HCT116 (cell line): ENCODE measurements at regions not wholly inside any gene's neighbourhood (a gene's known extent, or its start where the extent isn't known, plus 50 kb on each side); places are given as distances from the start of the nearest gene placed in this dataset.
"Not testable (repeated sequence)": the region's sequence is repeated elsewhere in the genome, so short reads cannot be mapped to it uniquely, and the experiment has no call there.

ENCODE experiments used
- ATAC-seq: fragments of 200-7000 bp; cut with Tn5 transposase; 2 replicates; pipeline ENCODE4 v1.9.1; 2020; ENCODE audit warnings: mild to moderate bottlenecking, moderate library complexity
- BruUV-seq: library from RNA; stranded (reverse); fragments of 400-500 nt; replicated peaks from 2 replicates; lab custom pipeline; 2021; lab: Mats Ljungman, UMichigan
- CTCF ChIA-PET: fragments of 300-600 bp; sonication (Branson Sonifier 250); formaldehyde crosslinking; loops from one replicate; lab custom pipeline; 2021; ENCODE audit warnings: antibody characterized with exemption; lab: Charles Lee
- POLR2A ChIA-PET: fragments of 300-600, 350-600 bp; sonication (Branson Sonifier 250); formaldehyde crosslinking; loops from one replicate; lab custom pipeline; 2021; ENCODE audit warnings: antibody characterized with exemption; lab: Charles Lee
- RAD21 ChIA-PET, 2 experiments: fragments of 300-600 bp; sonication (Branson Sonifier 250); formaldehyde crosslinking; loops; one replicate each; lab custom pipeline; 2023; ENCODE audit warnings: low total read pairs in 2 of 2; ENCODE audit not compliant: uncharacterized antibody in 2 of 2, unreplicated experiment in 2 of 2, low non-redundant PET in 1 of 2; lab: Charles Lee
- DNase-seq: peaks from one replicate; pipeline ENCODE4 v3.0.0-alpha.2; 2010; ENCODE audit warnings: low read depth, low spot score
- H2AFZ ChIP-seq: fragments of 200-600 bp; shearing (Covaris generic), sonication (generic); 2 replicates; pipeline ENCODE4 v1.6.1; 2017; ENCODE audit warnings: low read depth, mixed run types, mixed read lengths, antibody characterized with exemption, low read length; ENCODE audit not compliant: poor library complexity, severe bottlenecking
- H3K27ac ChIP-seq: 2 replicates; pipeline ENCODE4 v1.5.1; 2012; ENCODE audit warnings: low read depth, low read length
- H3K27me3 ChIP-seq: fragments of 200-600 bp; sonication (generic); 2 replicates; pipeline ENCODE4 v1.6.1; 2016; ENCODE audit warnings: mixed run types, low read length, mixed read lengths; ENCODE audit not compliant: insufficient read depth
- H3K36me3 ChIP-seq, 2 experiments: fragments of 200-500 bp in 1 of 2; fragments of 200-600 bp in 1 of 2; sonication (Bioruptor generic) in 1 of 2; sonication (generic) in 1 of 2; 2 replicates each; pipeline versions ENCODE4 v1.5.1 to v1.6.1; 2014 to 2016; ENCODE audit warnings: low read length in 2 of 2, inconsistent platforms in 1 of 2, mixed read lengths in 1 of 2, mixed run types in 1 of 2; ENCODE audit not compliant: insufficient read depth in 2 of 2, control insufficient read depth in 1 of 2
- H3K4me1 ChIP-seq, 2 experiments: fragments of 200-600 bp in 1 of 2; sonication (generic) in 1 of 2; 2 replicates each; pipeline versions ENCODE4 v1.5.1 to v1.6.1; 2012 to 2017; ENCODE audit warnings: low read length in 2 of 2, inconsistent platforms in 1 of 2, mild to moderate bottlenecking in 1 of 2, mixed read lengths in 1 of 2, mixed run types in 1 of 2, moderate library complexity in 1 of 2; ENCODE audit not compliant: insufficient read depth in 2 of 2, control insufficient read depth in 1 of 2
- H3K4me2 ChIP-seq: fragments of 200-600 bp; sonication (generic); 2 replicates; pipeline ENCODE4 v1.6.1; 2017; ENCODE audit warnings: mixed run types, low read length, mixed read lengths
- H3K4me3 ChIP-seq, 2 experiments: fragments of 200-600 bp in 1 of 2; sonication (generic) in 1 of 2; replicated peaks in 1 of 2; 2 replicates each; pipeline ENCODE4 v1.5.1; 2011 to 2016; ENCODE audit warnings: low read length in 2 of 2, control low read depth in 1 of 2, low read depth in 1 of 2, mild to moderate bottlenecking in 1 of 2, mixed read lengths in 1 of 2, mixed run types in 1 of 2
- H3K79me2 ChIP-seq: fragments of 200-600 bp; sonication (generic); 2 replicates; pipeline ENCODE4 v1.6.1; 2017; ENCODE audit warnings: mild to moderate bottlenecking, mixed run types, low read length, moderate library complexity, mixed read lengths; ENCODE audit not compliant: insufficient read depth
- H3K9ac ChIP-seq: fragments of 200-600 bp; sonication (generic); 2 replicates; pipeline ENCODE4 v1.6.1; 2016; ENCODE audit warnings: low read length, mixed read lengths
- H3K9me2 ChIP-seq: fragments of 200-600 bp; sonication (generic), shearing (Covaris generic); 2 replicates; pipeline ENCODE4 v1.6.1; 2017; ENCODE audit warnings: mixed run types, mild to moderate bottlenecking, moderate library complexity; ENCODE audit not compliant: insufficient read depth
- H3K9me3 ChIP-seq, 2 experiments: fragments of 200-500 bp in 1 of 2; fragments of 200-600 bp in 1 of 2; sonication (Bioruptor generic) in 1 of 2; sonication (generic) in 1 of 2; 2 replicates each; pipeline ENCODE4 v1.6.1; 2014 to 2017; ENCODE audit warnings: low read length in 2 of 2, mixed read lengths in 2 of 2, inconsistent platforms in 1 of 2, low read depth in 1 of 2, mild to moderate bottlenecking in 1 of 2, mixed run types in 1 of 2, moderate library complexity in 1 of 2; ENCODE audit not compliant: control insufficient read depth in 1 of 2, insufficient read depth in 1 of 2
- H4K20me1 ChIP-seq: fragments of 200-600 bp; sonication (generic), shearing (Covaris generic); 2 replicates; pipeline ENCODE4 v1.6.1; 2017; ENCODE audit warnings: mixed run types, mild to moderate bottlenecking, moderate library complexity; ENCODE audit not compliant: insufficient read depth
- ATF3 ChIP-seq: IDR thresholded peaks from 2 replicates; pipeline ENCODE4 v1.6.1; 2012
- CBX3 ChIP-seq: IDR thresholded peaks from 2 replicates; pipeline ENCODE4 v1.6.1; 2012; ENCODE audit warnings: low read depth
- ELF1 ChIP-seq: IDR thresholded peaks from 2 replicates; pipeline ENCODE4 v1.6.1; 2012; ENCODE audit warnings: low read depth, borderline replicate concordance
- FOSL1 ChIP-seq: IDR thresholded peaks from 2 replicates; pipeline ENCODE4 v1.6.1; 2012; ENCODE audit warnings: low read depth
- MAX ChIP-seq: IDR thresholded peaks from 2 replicates; pipeline ENCODE4 v1.6.1; 2012
- POLR2A ChIP-seq: IDR thresholded peaks from 2 replicates; pipeline ENCODE4 v1.7.0; 2011; ENCODE audit warnings: borderline replicate concordance; ENCODE audit not compliant: insufficient read depth, insufficient read length; ENCODE audit errors: extremely low read depth
- SRF ChIP-seq: IDR thresholded peaks from 2 replicates; pipeline ENCODE4 v1.6.1; 2012; ENCODE audit warnings: low read depth
- TCF7L2 ChIP-seq: IDR thresholded peaks from 2 replicates; pipeline ENCODE4 v1.7.0; 2011; ENCODE audit warnings: borderline replicate concordance, inconsistent platforms; ENCODE audit not compliant: insufficient read depth, insufficient read length; ENCODE audit errors: extremely low read depth
- ZBTB33 ChIP-seq: IDR thresholded peaks from 2 replicates; pipeline ENCODE4 v1.6.1; 2011; ENCODE audit warnings: mild to moderate bottlenecking, low read length, moderate library complexity; ENCODE audit not compliant: insufficient replicate concordance; ENCODE audit errors: extremely low read depth
- ZFX ChIP-seq: fragments of 450-650 bp; IDR thresholded peaks from 2 replicates; pipeline ENCODE4 v1.6.1; 2017
- intact Hi-C: fragments of 100-400 bp; cut with micrococcal nuclease; formaldehyde crosslinking; loops from 2 replicates; pipeline ENCODE4 v1.10.0; 2022

GRCh38 chr5:145660897-145661640 lies 174.1 kb downstream of the PRELID2 start:
- H3K9me2 ChIP-seq: no peaks in the 10 kb centered on the region; the same call in 1 of the 2 replicates
- ChIA-PET POLR2A (no interaction called here), RAD21 (no interaction called here), CTCF (interaction anchor here (1.7 kb wide), 1 partner anchor 21 kb away, joined by 5 read pairs; no protein-coding TSS in a partner anchor)
- H3K4me1 ChIP-seq: no peaks in the 10 kb centered on the region
- intact Hi-C loops: no loop called here
- no peak overlapping the region for H3K4me3 ChIP-seq
- BruUV-seq: no TSS peak
- ATAC-seq (no peak), DNase-seq (no peak)
- no peak overlapping the region for H3K4me2 ChIP-seq
- no peak overlapping the region for H3K9ac ChIP-seq
- no peak for TF ChIP-seq CBX3
- no peak for TF ChIP-seq ZFX
- no peak for TF ChIP-seq ZBTB33
- no peak for TF ChIP-seq MAX
- no peak for TF ChIP-seq POLR2A
- H3K27ac ChIP-seq: no peak overlapping the region
- no peaks in the 10 kb centered on the region for H3K36me3 ChIP-seq
- no peak overlapping the region for H2AFZ ChIP-seq
- no peaks in the 10 kb centered on the region for H4K20me1 ChIP-seq
- H3K27me3 ChIP-seq: no peaks in the 10 kb centered on the region
- H3K79me2 ChIP-seq: no peaks in the 10 kb centered on the region
- H3K9me3 ChIP-seq: no peaks in the 10 kb centered on the region

- Histone ChIP-seq H3K27ac (no peak overlapping the region), H3K27me3 (no peaks in the 10 kb centered on the region), H4K20me1 (no peaks in the 10 kb centered on the region), H3K9me3 (no peaks in the 10 kb centered on the region), H2AFZ (no peak overlapping the region), H3K4me1 (no peaks in the 10 kb centered on the region), H3K9ac (no peak overlapping the region), H3K4me3 (no peak overlapping the region), H3K36me3 (no peaks in the 10 kb centered on the region), H3K79me2 (no peaks in the 10 kb centered on the region), H3K9me2 (no peaks in the 10 kb centered on the region; the same call in 1 of the 2 replicates), H3K4me2 (no peak overlapping the region)
- ChIA-PET CTCF (no interaction called here), RAD21 (no interaction called here), POLR2A (no interaction called here)
- TF ChIP-seq FOSL1 (no peak), ATF3 (no peak), ELF1 (no peak), CBX3 (no peak), TCF7L2 (no peak), SRF (no peak)
- intact Hi-C loops: no loop called here
- DNase-seq (no peak), ATAC-seq (no peak)
- no TSS peak for BruUV-seq
Measured at GRCh38 chr5:145658435-145658834, 176.7 kb downstream of the PRELID2 start.

- BruUV-seq, H3K27me3 ChIP-seq, POLR2A ChIA-PET, H3K4me3 ChIP-seq, H3K4me2 ChIP-seq, H3K9me2 ChIP-seq, H3K36me3 ChIP-seq, H3K9ac ChIP-seq, H4K20me1 ChIP-seq, H3K27ac ChIP-seq, intact Hi-C loops, DNase-seq, H3K9me3 ChIP-seq, RAD21 ChIA-PET, H3K4me1 ChIP-seq, ATAC-seq, H3K79me2 ChIP-seq, CTCF ChIA-PET, H2AFZ ChIP-seq: not testable (repeated sequence)
Measured at GRCh38 chr5:145652700-145653099, 182.4 kb downstream of the PRELID2 start.
